ENCODE measurements at regions not wholly inside any gene's neighbourhood (a gene's known extent, or its start where the extent isn't known, plus 50 kb on each side); places are given as distances from the start of the nearest gene placed in this dataset.

- no peak for TF ChIP-seq CTCF (conservative IDR thresholded peaks at IDR 0.05)
- no peaks in the 10 kb centered on the region for H3K4me1 Mint-ChIP-seq
- H3K27me3 Mint-ChIP-seq (ENCODE audit: low read depth) = no peaks in the 10 kb centered on the region
- peaks cover 15% of the 10 kb centered on the region for H3K9me3 Mint-ChIP-seq
- H3K36me3 Mint-ChIP-seq (ENCODE audit: low read depth) = peaks cover 4% of the 10 kb centered on the region
- no peak for DNase-seq (ENCODE audit: low read depth, low spot score)
- no peak overlapping the region for H3K4me3 Mint-ChIP-seq
- no peak overlapping the region for H3K27ac Mint-ChIP-seq (ENCODE audit: unreplicated experiment)
Observed at GRCh38 chr14:29176876-29177275, 410.3 kb downstream of the FOXG1 start.

GRCh38 chr14:29178971-29179370 lies 412.4 kb downstream of the FOXG1 start:
- no peak overlapping the region for H3K4me3 Mint-ChIP-seq
- H3K36me3 Mint-ChIP-seq (ENCODE audit: low read depth) = peaks cover 3% of the 10 kb centered on the region
- H3K27me3 Mint-ChIP-seq (ENCODE audit: low read depth) = no peaks in the 10 kb centered on the region
- peaks cover 13% of the 10 kb centered on the region for H3K9me3 Mint-ChIP-seq
- no peaks in the 10 kb centered on the region for H3K4me1 Mint-ChIP-seq
- H3K27ac Mint-ChIP-seq (ENCODE audit: unreplicated experiment) = no peak overlapping the region
- TF ChIP-seq CTCF (conservative IDR thresholded peaks at IDR 0.05) = no peak
- DNase-seq (ENCODE audit: low read depth, low spot score) = no peak

- Mint-ChIP-seq H3K27ac (ENCODE audit: unreplicated experiment) (no peak overlapping the region), H3K4me3 (no peak overlapping the region), H3K36me3 (ENCODE audit: low read depth) (no peaks in the 10 kb centered on the region), H3K4me1 (no peaks in the 10 kb centered on the region), H3K9me3 (peaks cover 11% of the 10 kb centered on the region), H3K27me3 (ENCODE audit: low read depth) (no peaks in the 10 kb centered on the region)
- DNase-seq (ENCODE audit: low read depth, low spot score) = no peak
- no peak for TF ChIP-seq CTCF (conservative IDR thresholded peaks at IDR 0.05)
Observed at GRCh38 chr14:29191092-29191491, 424.5 kb downstream of the FOXG1 start.

GRCh38 chr14:29197557-29197956 lies 431.0 kb downstream of the FOXG1 start:
- Mint-ChIP-seq H3K9me3 (peaks cover 12% of the 10 kb centered on the region), H3K27me3 (ENCODE audit: low read depth) (no peaks in the 10 kb centered on the region), H3K4me3 (no peak overlapping the region), H3K4me1 (no peaks in the 10 kb centered on the region), H3K36me3 (ENCODE audit: low read depth) (no peaks in the 10 kb centered on the region), H3K27ac (ENCODE audit: unreplicated experiment) (no peak overlapping the region)
- no peak for DNase-seq (ENCODE audit: low read depth, low spot score)
- TF ChIP-seq CTCF (conservative IDR thresholded peaks at IDR 0.05) = no peak

- H3K4me3 Mint-ChIP-seq = no peak overlapping the region
- TF ChIP-seq CTCF (conservative IDR thresholded peaks at IDR 0.05) = no peak
- no peak for DNase-seq (ENCODE audit: low read depth, low spot score)
- H3K27ac Mint-ChIP-seq (ENCODE audit: unreplicated experiment) = no peak overlapping the region
- H3K36me3 Mint-ChIP-seq (ENCODE audit: low read depth) = no peaks in the 10 kb centered on the region
- H3K27me3 Mint-ChIP-seq (ENCODE audit: low read depth) = no peaks in the 10 kb centered on the region
- H3K4me1 Mint-ChIP-seq = no peaks in the 10 kb centered on the region
- H3K9me3 Mint-ChIP-seq = peaks cover 14% of the 10 kb centered on the region
Observed at GRCh38 chr14:29205658-29206057, 439.1 kb downstream of the FOXG1 start.

GRCh38 chr14:29215853-29216252 lies 449.3 kb downstream of the FOXG1 start:
- H3K36me3 Mint-ChIP-seq (ENCODE audit: low read depth) = peaks cover 2% of the 10 kb centered on the region
- peaks cover 6% of the 10 kb centered on the region for H3K9me3 Mint-ChIP-seq
- H3K27me3 Mint-ChIP-seq (ENCODE audit: low read depth) = peaks cover 14% of the 10 kb centered on the region
- H3K4me3 Mint-ChIP-seq = no peak overlapping the region
- H3K4me1 Mint-ChIP-seq = no peaks in the 10 kb centered on the region
- no peak for TF ChIP-seq CTCF (conservative IDR thresholded peaks at IDR 0.05)
- H3K27ac Mint-ChIP-seq (ENCODE audit: unreplicated experiment) = no peak overlapping the region
- no peak for DNase-seq (ENCODE audit: low read depth, low spot score)
